ENCODE measurements at regions not wholly inside any gene's neighbourhood (a gene's known extent, or its start where the extent isn't known, plus 50 kb on each side); places are given as distances from the start of the nearest gene placed in this dataset.

GRCh38 chr2:236646441-236646840, 76.8 kb downstream of the ACKR3 start:
- H3K4me3 ChIP-seq (replicated peaks in 1 of 4; ENCODE audit: control extremely low read depth in 1 of 4, insufficient read depth in 1 of 4, low read depth in 3 of 4, low read length in 4 of 4): no peak overlapping the region
- peaks cover 4% of the 10 kb centered on the region for H3K4me1 ChIP-seq (ENCODE audit: control insufficient read depth, extremely low read depth, insufficient read depth, low read length)
- H3K9ac ChIP-seq (ENCODE audit: insufficient read depth, low read length): no peak overlapping the region
- no peak overlapping the region for H3K27ac ChIP-seq (ENCODE audit: insufficient read depth, low read length)
- no peaks in the 10 kb centered on the region for H3K36me3 ChIP-seq (ENCODE audit: control insufficient read depth, insufficient read depth, low read length)
- H4K20me1 ChIP-seq (ENCODE audit: control insufficient read depth, extremely low read depth, insufficient read depth, low read length): no peaks in the 10 kb centered on the region
- no peaks in the 10 kb centered on the region for H3K27me3 ChIP-seq (ENCODE audit: control insufficient read depth, insufficient read depth, low read length)
- no peak overlapping the region for H3K4me2 ChIP-seq (ENCODE audit: extremely low read depth, insufficient read depth, low read length)
- no peak overlapping the region for H2AFZ ChIP-seq (ENCODE audit: low read length)
- no peak for TF ChIP-seq EZH2 (IDR thresholded peaks at IDR 0.05; ENCODE audit: low read length, missing control alignments)
- no peak for TF ChIP-seq CTCF (conservative IDR thresholded peaks at IDR 0.05 in 1 of 2, IDR thresholded peaks at IDR 0.05 in 1 of 2; ENCODE audit: low read depth in 1 of 2, low read length in 2 of 2)
- no peaks in the 10 kb centered on the region for H3K79me2 ChIP-seq (ENCODE audit: control insufficient read depth, insufficient read depth, low read length)
- no peak for DNase-seq (ENCODE audit: low read depth in 2 of 2)
- H3K9me3 ChIP-seq (ENCODE audit: control insufficient read depth, insufficient read depth, low read depth, low read length): no peaks in the 10 kb centered on the region

- Histone ChIP-seq H3K4me1 (ENCODE audit: control insufficient read depth, extremely low read depth, insufficient read depth, low read length) (peaks cover 4% of the 10 kb centered on the region), H4K20me1 (ENCODE audit: control insufficient read depth, extremely low read depth, insufficient read depth, low read length) (no peaks in the 10 kb centered on the region), H3K9ac (ENCODE audit: insufficient read depth, low read length) (no peak overlapping the region), H3K4me3 (replicated peaks in 1 of 4; ENCODE audit: control extremely low read depth in 1 of 4, insufficient read depth in 1 of 4, low read depth in 3 of 4, low read length in 4 of 4) (no peak overlapping the region), H3K4me2 (ENCODE audit: extremely low read depth, insufficient read depth, low read length) (no peak overlapping the region), H3K79me2 (ENCODE audit: control insufficient read depth, insufficient read depth, low read length) (no peaks in the 10 kb centered on the region), H3K27ac (ENCODE audit: insufficient read depth, low read length) (no peak overlapping the region), H3K9me3 (ENCODE audit: control insufficient read depth, insufficient read depth, low read depth, low read length) (no peaks in the 10 kb centered on the region), H3K27me3 (ENCODE audit: control insufficient read depth, insufficient read depth, low read length) (no peaks in the 10 kb centered on the region), H3K36me3 (ENCODE audit: control insufficient read depth, insufficient read depth, low read length) (no peaks in the 10 kb centered on the region), H2AFZ (ENCODE audit: low read length) (no peak overlapping the region)
- TF ChIP-seq EZH2 (IDR thresholded peaks at IDR 0.05; ENCODE audit: low read length, missing control alignments) (no peak), CTCF (conservative IDR thresholded peaks at IDR 0.05 in 1 of 2, IDR thresholded peaks at IDR 0.05 in 1 of 2; ENCODE audit: low read depth in 1 of 2, low read length in 2 of 2) (no peak)
- DNase-seq (ENCODE audit: low read depth in 2 of 2): no peak
These were observed 77.2 kb downstream of the ACKR3 start for GRCh38 chr2:236646871-236647270.

- no peaks in the 10 kb centered on the region for H4K20me1 ChIP-seq (ENCODE audit: control insufficient read depth, extremely low read depth, insufficient read depth, low read length)
- H3K27me3 ChIP-seq (ENCODE audit: control insufficient read depth, insufficient read depth, low read length): no peaks in the 10 kb centered on the region
- no peaks in the 10 kb centered on the region for H3K79me2 ChIP-seq (ENCODE audit: control insufficient read depth, insufficient read depth, low read length)
- no peak overlapping the region for H3K9ac ChIP-seq (ENCODE audit: insufficient read depth, low read length)
- no peak overlapping the region for H3K4me3 ChIP-seq (replicated peaks in 1 of 4; ENCODE audit: control extremely low read depth in 1 of 4, insufficient read depth in 1 of 4, low read depth in 3 of 4, low read length in 4 of 4)
- no peak for DNase-seq (ENCODE audit: low read depth in 2 of 2)
- H3K4me2 ChIP-seq (ENCODE audit: extremely low read depth, insufficient read depth, low read length): no peak overlapping the region
- TF ChIP-seq EZH2 (IDR thresholded peaks at IDR 0.05; ENCODE audit: low read length, missing control alignments): no peak
- TF ChIP-seq CTCF (conservative IDR thresholded peaks at IDR 0.05 in 1 of 2, IDR thresholded peaks at IDR 0.05 in 1 of 2; ENCODE audit: low read depth in 1 of 2, low read length in 2 of 2): no peak
- no peak overlapping the region for H2AFZ ChIP-seq (ENCODE audit: low read length)
- no peaks in the 10 kb centered on the region for H3K9me3 ChIP-seq (ENCODE audit: control insufficient read depth, insufficient read depth, low read depth, low read length)
- H3K36me3 ChIP-seq (ENCODE audit: control insufficient read depth, insufficient read depth, low read length): no peaks in the 10 kb centered on the region
- peaks cover 4% of the 10 kb centered on the region for H3K4me1 ChIP-seq (ENCODE audit: control insufficient read depth, extremely low read depth, insufficient read depth, low read length)
- no peak overlapping the region for H3K27ac ChIP-seq (ENCODE audit: insufficient read depth, low read length)
These were observed 78.0 kb downstream of the ACKR3 start for GRCh38 chr2:236647621-236648020.

Measured in fibroblast of lung (primary cell).